OCI-LY3 (cell line): ENCODE measurements at regions not wholly inside any gene's neighbourhood (a gene's known extent, or its start where the extent isn't known, plus 50 kb on each side); places are given as distances from the start of the nearest gene placed in this dataset.

Experiments used
- H2AFZ ChIP-seq: fragments of 200-600, 300-600 bp; shearing (Covaris generic); 2 replicates; pipeline ENCODE4 v1.6.0; 2014; ENCODE audit warnings: antibody characterized with exemption, low read depth, low read length
- H3K27ac ChIP-seq: fragments of 200-600, 300-600 bp; sonication (generic); 2 replicates; pipeline ENCODE4 v1.5.1; 2014; ENCODE audit warnings: mild to moderate bottlenecking, low read length, moderate library complexity, mixed read lengths
- H3K27me3 ChIP-seq: fragments of 200-600, 300-600 bp; sonication (generic); 2 replicates; pipeline ENCODE4 v1.6.1; 2014; ENCODE audit warnings: low read depth, low read length, mixed read lengths
- H3K36me3 ChIP-seq: fragments of 200-600, 300-600 bp; sonication (generic); replicated peaks from 2 replicates; pipeline ENCODE3; 2014; ENCODE audit warnings: low read depth, low read length, mixed read lengths
- H3K4me1 ChIP-seq: fragments of 300-600, 200-600 bp; sonication (generic); 2 replicates; pipeline ENCODE4 v1.6.1; 2014; ENCODE audit warnings: low read length, mixed read lengths
- H3K4me2 ChIP-seq: fragments of 200-600, 300-600 bp; sonication (generic); 2 replicates; pipeline ENCODE4 v1.6.1; 2014; ENCODE audit warnings: low read length, mixed read lengths
- H3K4me3 ChIP-seq: fragments of 300-600, 200-600 bp; sonication (generic); 2 replicates; pipeline ENCODE4 v1.5.1; 2014; ENCODE audit warnings: antibody characterized with exemption, mild to moderate bottlenecking, low read length, moderate library complexity
- H3K79me2 ChIP-seq: fragments of 300-600, 200-600 bp; shearing (Covaris generic); 2 replicates; pipeline ENCODE4 v1.6.1; 2014; ENCODE audit warnings: mild to moderate bottlenecking, low read length, mixed read lengths
- H3K9ac ChIP-seq: fragments of 300-600, 200-600 bp; shearing (Covaris generic); 2 replicates; pipeline ENCODE4 v1.6.0; 2014; ENCODE audit warnings: mild to moderate bottlenecking, low read length, moderate library complexity
- H3K9me3 ChIP-seq: fragments of 200-600, 300-600 bp; shearing (Covaris generic); 2 replicates; pipeline ENCODE4 v1.6.1; 2014; ENCODE audit warnings: low read length, mixed read lengths; ENCODE audit not compliant: insufficient read depth
- H4K20me1 ChIP-seq: fragments of 200-600, 300-600 bp; sonication (generic); 2 replicates; pipeline ENCODE4 v1.6.1; 2016; ENCODE audit warnings: low read length, mixed read lengths; ENCODE audit not compliant: insufficient read depth
- CTCF ChIP-seq: fragments of 200-600, 300-600 bp; sonication (generic); IDR thresholded peaks from 2 replicates; pipeline ENCODE4 v1.5.1; 2014; ENCODE audit warnings: antibody characterized with exemption, low read length, low read depth
- EZH2phosphoT487 ChIP-seq: fragments of 200-600 bp; shearing (Covaris generic); IDR thresholded peaks from 2 replicates; pipeline ENCODE4 v1.6.1; 2018; ENCODE audit warnings: antibody characterized with exemption, mixed run types, low read depth

GRCh38 chr1:233796146-233796783 lies 108.2 kb upstream of the SLC35F3 start:
- no peak overlapping the region for H3K4me3 ChIP-seq
- no peaks in the 10 kb centered on the region for H4K20me1 ChIP-seq
- H3K4me1 ChIP-seq: no peaks in the 10 kb centered on the region
- H3K27me3 ChIP-seq: peaks cover 12% of the 10 kb centered on the region; the same call in 1 of the 2 replicates
- H3K9ac ChIP-seq: no peak overlapping the region
- no peaks in the 10 kb centered on the region for H3K36me3 ChIP-seq
- H3K79me2 ChIP-seq: no peaks in the 10 kb centered on the region
- no peaks in the 10 kb centered on the region for H3K9me3 ChIP-seq
- H3K27ac ChIP-seq: no peak overlapping the region
- no peak overlapping the region for H2AFZ ChIP-seq
- no peak overlapping the region for H3K4me2 ChIP-seq
- TF ChIP-seq CTCF (no peak), EZH2phosphoT487 (no peak)

GRCh38 chr1:233802611-233803010 lies 101.9 kb upstream of the SLC35F3 start:
- Histone ChIP-seq H2AFZ (no peak overlapping the region), H3K79me2 (no peaks in the 10 kb centered on the region), H3K27ac (no peak overlapping the region), H3K27me3 (peaks cover 30% of the 10 kb centered on the region), H4K20me1 (no peaks in the 10 kb centered on the region), H3K9me3 (no peaks in the 10 kb centered on the region), H3K4me3 (no peak overlapping the region), H3K4me1 (no peaks in the 10 kb centered on the region), H3K36me3 (no peaks in the 10 kb centered on the region), H3K4me2 (no peak overlapping the region), H3K9ac (no peak overlapping the region)
- no peak for TF ChIP-seq CTCF
- TF ChIP-seq EZH2phosphoT487: no peak

- Histone ChIP-seq H3K36me3 (no peaks in the 10 kb centered on the region), H3K27me3 (peaks cover 21% of the 10 kb centered on the region), H4K20me1 (no peaks in the 10 kb centered on the region), H3K4me3 (no peak overlapping the region), H3K4me2 (no peak overlapping the region), H3K27ac (no peak overlapping the region), H3K79me2 (no peaks in the 10 kb centered on the region), H3K4me1 (no peaks in the 10 kb centered on the region), H3K9me3 (no peaks in the 10 kb centered on the region), H2AFZ (no peak overlapping the region), H3K9ac (no peak overlapping the region)
- TF ChIP-seq CTCF (no peak), EZH2phosphoT487 (no peak)
Observed at GRCh38 chr1:233805786-233806185, 98.7 kb upstream of the SLC35F3 start.

- Histone ChIP-seq H3K9me3 (no peaks in the 10 kb centered on the region), H3K4me3 (no peak overlapping the region), H3K79me2 (no peaks in the 10 kb centered on the region), H3K27me3 (peaks cover 34% of the 10 kb centered on the region), H4K20me1 (no peaks in the 10 kb centered on the region; the same call in 1 of the 2 replicates), H3K9ac (no peak overlapping the region), H3K4me2 (no peak overlapping the region), H3K4me1 (no peaks in the 10 kb centered on the region), H3K36me3 (no peaks in the 10 kb centered on the region), H3K27ac (no peak overlapping the region), H2AFZ (no peak overlapping the region)
- TF ChIP-seq EZH2phosphoT487: no peak
- TF ChIP-seq CTCF: no peak
Observed at GRCh38 chr1:233815357-233815756, 89.1 kb upstream of the SLC35F3 start.
